NCI-H2171 treated with DMSO at 0.1 percent for 48 hours (cell line): ENCODE measurements at regions not wholly inside any gene's neighbourhood (a gene's known extent, or its start where the extent isn't known, plus 50 kb on each side); places are given as distances from the start of the nearest gene placed in this dataset.
"Not testable (repeated sequence)": the region's sequence is repeated elsewhere in the genome, so short reads cannot be mapped to it uniquely, and the experiment has no call there.

Source experiments
- DNase-seq: peaks from one replicate; lab custom pipeline; 2025; lab: John Stamatoyannopoulos, UW

DNA sequence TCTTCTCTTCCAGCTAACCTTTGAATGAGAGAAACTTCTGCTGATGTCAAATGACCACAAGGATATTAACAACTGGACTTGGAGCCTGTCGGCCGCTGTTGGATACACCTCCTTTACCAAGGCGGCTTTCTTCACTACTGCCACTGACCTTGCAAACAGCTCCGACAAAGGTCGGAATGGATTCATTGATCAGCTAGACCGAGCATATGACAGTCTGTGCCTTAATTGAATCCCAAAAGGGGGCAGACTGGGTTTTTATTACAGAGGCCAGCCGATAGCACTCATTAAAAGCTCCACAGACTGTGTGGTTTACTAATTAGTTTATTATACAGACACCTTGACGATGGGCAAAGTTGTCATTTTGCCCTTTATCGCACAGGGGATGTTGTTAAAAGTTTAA is 394.5 kb downstream of the RERGL start:
- no peak for DNase-seq

DNA sequence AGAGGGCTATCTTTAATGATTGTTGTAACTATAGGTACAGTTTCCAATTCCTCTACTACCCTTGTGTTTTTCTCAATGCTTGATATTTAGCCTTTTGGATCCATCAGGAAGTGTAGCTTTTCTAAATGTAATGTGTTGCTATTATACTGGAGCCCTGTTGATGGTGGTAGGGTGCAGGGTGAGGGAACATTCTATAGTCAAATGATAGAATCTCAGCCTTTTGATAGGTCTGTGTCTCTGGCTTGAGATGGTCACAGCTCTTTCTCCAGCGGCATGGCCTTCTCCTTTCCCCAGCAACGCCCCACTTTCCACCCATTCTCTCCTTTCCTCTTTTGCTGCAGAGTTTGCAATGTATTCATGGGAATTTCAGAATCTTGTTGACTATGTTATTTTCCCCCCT is 398.6 kb downstream of the RERGL start:
- DNase-seq = no peak

GRCh38 chr12:17680220-17680619 is 409.8 kb downstream of the RERGL start:
- no peak for DNase-seq

GRCh38 chr12:17666641-17667324 is 423.2 kb downstream of the RERGL start:
- no peak for DNase-seq

DNA sequence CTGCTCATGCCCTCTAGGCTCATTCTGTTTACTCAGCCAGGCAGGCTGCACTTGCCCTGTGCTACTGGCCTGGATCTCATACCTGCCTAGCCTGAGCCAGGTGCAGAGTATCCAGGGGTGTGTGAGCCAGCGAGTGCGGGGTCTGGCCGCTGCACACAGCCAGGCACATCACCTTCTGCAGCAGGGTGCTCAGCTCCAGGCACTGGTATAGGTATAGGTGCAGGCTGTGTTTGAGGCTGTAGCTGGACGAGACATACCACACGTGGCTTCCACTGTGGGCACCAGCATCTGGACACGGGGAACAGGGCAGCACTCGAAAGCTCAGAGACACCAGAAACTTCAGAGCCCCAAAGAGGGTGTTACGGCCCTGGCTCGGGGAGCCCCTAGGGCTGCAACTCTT is 424.2 kb downstream of the RERGL start:
- no peak for DNase-seq

- no peak for DNase-seq
Measured at GRCh38 chr12:17661250-17661649, 428.7 kb downstream of the RERGL start.

GRCh38 chr12:17652436-17652835 is 437.6 kb downstream of the RERGL start:
- DNase-seq = no peak

DNA sequence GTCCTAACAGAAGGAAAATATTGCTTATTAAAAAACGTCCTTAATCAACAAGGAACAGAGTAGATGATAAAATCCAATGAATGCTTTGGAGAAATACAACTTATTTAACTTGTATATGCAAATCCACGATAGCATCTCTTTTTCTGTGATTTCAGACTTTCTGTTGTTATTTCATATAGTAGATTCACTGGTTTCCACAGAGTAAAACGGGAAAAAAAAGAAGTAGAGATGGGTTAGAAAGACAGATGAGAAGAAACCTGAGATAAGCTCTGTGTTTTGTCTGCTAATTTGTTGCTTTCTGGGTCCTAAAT is 447.7 kb downstream of the RERGL start:
- DNase-seq = no peak

GRCh38 chr12:17640615-17641014 is 449.4 kb downstream of the RERGL start:
- no peak for DNase-seq

GRCh38 chr12:17618831-17619230 is 471.2 kb downstream of the RERGL start:
- DNase-seq = no peak

DNA sequence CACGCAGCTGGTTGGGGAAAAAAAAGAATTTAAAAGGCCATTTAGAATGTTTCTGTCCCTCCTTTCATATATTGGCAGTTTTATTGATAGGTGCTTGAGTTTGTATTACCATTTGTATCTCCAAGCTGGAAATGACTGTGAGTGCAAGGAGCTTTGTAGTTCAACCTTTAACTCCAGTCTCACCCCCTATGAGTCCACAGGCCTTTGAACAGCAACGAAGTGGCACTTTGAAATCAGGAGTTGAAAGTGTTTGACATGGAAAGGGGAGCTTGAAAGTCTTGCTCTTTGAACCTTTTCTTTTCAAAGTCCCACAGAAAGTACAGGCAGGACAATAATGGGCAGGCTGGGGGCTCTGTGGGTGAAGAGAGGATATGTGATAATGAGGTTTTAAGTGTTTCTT is 480.3 kb downstream of the RERGL start:
- no peak for DNase-seq

DNA sequence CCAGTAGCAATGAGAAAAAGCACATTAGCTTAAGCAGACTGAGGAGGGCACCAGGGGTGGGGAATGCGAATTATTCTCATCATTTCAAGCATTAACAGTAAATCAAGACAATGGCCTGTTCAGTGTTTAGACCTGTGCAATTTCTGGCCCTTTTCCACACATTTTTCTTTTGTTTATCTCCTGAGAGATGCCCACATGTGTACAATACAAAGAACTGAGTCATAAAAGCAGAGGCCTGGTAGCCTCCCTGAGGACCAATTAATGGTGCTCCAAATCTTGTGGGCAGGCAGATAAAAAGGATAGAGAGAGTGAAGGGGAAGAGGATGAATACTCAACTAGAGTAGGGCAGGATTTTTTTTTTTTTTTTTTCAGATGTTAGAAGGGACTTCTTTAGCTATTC is 480.8 kb downstream of the RERGL start:
- no peak for DNase-seq

- DNase-seq = no peak
Measured at GRCh38 chr12:17595111-17595510, 494.9 kb downstream of the RERGL start.

DNA sequence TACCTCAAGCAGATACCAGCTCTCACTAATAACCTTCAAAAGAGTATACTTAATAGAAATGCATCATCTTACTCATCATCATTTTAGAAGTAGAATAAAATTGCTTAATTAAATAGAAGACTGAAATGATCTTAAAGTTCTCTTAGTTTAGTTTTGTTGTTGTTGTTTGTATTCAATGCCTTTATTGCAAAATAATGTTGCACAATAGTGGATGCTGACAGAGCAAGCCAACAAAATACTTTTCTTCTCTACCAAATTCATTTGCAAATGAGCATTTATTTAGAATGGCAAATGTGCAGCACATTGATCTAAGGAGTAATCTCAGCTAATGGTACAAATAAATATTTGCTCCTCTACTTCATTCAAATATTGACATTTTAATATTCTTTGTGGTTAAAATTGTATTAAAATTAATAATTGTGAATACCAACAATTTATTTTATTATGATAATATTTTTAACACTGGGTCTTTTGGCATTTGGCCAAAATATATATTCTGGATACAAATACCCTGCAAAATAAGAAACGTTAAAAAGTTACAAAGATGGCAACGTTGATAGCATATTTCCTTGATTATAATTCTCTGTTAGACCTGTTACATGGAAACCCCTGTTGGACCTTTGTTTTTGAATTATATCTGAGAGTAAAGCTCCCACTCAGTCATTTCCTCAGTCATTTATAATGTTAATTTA is 496.1 kb downstream of the RERGL start:
- DNase-seq = no peak

- DNase-seq = no peak
Measured at GRCh38 chr12:17592472-17592871, 497.5 kb downstream of the RERGL start.

DNA sequence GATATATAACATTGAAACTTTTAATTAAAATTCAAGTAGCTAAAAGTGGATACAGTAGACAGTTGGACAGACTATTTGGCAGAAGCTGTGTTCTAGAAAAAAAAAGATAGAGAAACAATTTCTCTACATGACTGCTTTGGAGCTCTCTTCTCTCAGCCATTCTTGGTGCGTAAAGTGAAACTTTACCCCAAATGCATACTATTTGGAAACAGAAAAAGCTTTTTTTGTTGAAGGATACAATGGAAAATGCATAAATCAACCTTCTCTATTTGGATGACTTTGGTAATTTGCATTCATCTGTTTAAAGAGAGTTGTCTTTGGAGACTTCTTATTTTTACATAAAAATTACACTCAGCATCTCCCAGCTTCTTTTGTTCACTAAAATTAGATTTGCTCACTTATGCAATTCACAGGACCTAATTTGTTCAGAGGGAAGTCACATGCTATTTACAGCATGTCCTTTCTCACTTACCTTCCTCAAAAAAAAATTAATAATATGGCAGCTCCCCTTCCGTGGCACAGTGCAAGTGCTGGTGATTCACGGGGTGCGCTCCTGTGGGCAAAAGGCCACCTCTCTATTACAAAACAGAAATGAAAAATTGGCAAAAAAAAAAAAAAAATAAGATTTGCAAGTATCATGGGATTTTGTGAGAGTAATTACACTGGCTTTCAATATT is 498.9 kb downstream of the RERGL start:
- no peak for DNase-seq

GRCh38 chr12:17588968-17589367 is 501.0 kb downstream of the RERGL start:
- no peak for DNase-seq

GRCh38 chr12:17579205-17580026 is 510.6 kb downstream of the RERGL start:
- no peak for DNase-seq

DNA sequence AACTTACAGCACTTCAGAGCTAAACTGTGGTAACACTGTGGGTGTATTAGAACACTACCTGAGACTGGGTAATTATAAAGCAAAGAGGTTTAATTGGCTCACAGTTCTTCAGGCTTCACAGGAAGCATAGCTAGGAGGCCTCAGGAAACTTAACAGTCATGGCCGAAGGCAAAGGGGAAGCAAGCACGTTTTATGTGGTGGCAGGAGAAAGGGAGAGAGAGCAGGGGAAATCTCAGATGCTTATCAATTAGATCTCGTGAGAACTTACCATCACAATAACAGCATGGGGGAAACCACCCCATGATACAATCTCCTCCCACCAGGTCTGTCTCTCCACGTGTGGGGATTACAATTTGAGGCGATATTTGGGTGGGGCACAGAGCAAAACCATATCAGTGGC is 512.6 kb downstream of the RERGL start:
- no peak for DNase-seq

GRCh38 chr12:17572250-17572649 is 517.7 kb downstream of the RERGL start:
- no peak for DNase-seq

DNA sequence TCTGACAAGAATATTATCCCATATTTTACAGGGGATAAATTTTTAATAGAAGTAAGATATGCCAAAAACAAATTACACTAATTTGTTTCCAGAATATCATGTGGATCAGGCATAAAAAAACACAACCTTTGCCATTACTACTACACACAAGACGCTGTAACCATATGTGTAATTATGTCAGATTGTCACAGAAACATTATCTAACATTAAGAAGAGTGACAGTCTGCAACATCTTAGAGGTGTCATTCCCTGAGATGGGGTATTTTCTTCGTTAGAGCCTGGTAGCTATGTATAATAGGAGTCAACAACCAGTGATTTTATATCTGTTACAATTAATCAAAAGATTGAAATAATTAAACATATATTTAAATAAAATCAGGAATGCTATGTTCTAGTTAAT is 518.9 kb downstream of the RERGL start:
- no peak for DNase-seq

- DNase-seq = not testable (repeated sequence)
Measured at GRCh38 chr12:17564630-17565029, 525.4 kb downstream of the RERGL start.

- no peak for DNase-seq
Measured at GRCh38 chr12:17550011-17550410, 540.0 kb downstream of the RERGL start.
